ENCODE measurements at regions not wholly inside any gene's neighbourhood (a gene's known extent, or its start where the extent isn't known, plus 50 kb on each side); places are given as distances from the start of the nearest gene placed in this dataset.
"Not testable (repeated sequence)": the region's sequence is repeated elsewhere in the genome, so short reads cannot be mapped to it uniquely, and the experiment has no call there.

- no peaks in the 10 kb centered on the region for H3K36me3 Mint-ChIP-seq
- H3F3A ChIP-seq (ENCODE audit: low read depth): no peaks in the 10 kb centered on the region
- no peak overlapping the region for H3K4me3 Mint-ChIP-seq
- TF ChIP-seq EZH2 (IDR thresholded peaks at IDR 0.05) (no peak), CTCF (IDR thresholded peaks at IDR 0.05) (no peak), EZH2phosphoT487 (IDR thresholded peaks at IDR 0.05) (no peak)
- H3K79me2 ChIP-seq (ENCODE audit: low read depth): no peaks in the 10 kb centered on the region
- H3K9ac ChIP-seq: no peak overlapping the region
- H3K4me1 ChIP-seq: peaks cover 4% of the 10 kb centered on the region
- H3K4me1 Mint-ChIP-seq: no peaks in the 10 kb centered on the region
- no peaks in the 10 kb centered on the region for H3K9me3 ChIP-seq (ENCODE audit: low read depth)
- H2AFZ ChIP-seq (replicated peaks): peak overlapping the region; percentile 78
- H3K36me3 ChIP-seq: no peaks in the 10 kb centered on the region
- peak; percentile 38 for DNase-seq (ENCODE audit: low spot score)
- H3K27ac Mint-ChIP-seq: no peak overlapping the region
- H3K9me3 Mint-ChIP-seq: no peaks in the 10 kb centered on the region
- H3K4me3 ChIP-seq: no peak overlapping the region
- H3K27ac ChIP-seq: no peak overlapping the region
- no peaks in the 10 kb centered on the region for H4K20me1 ChIP-seq (ENCODE audit: low read depth)
- H3K4me2 ChIP-seq: no peak overlapping the region
- H3K27me3 ChIP-seq: no peaks in the 10 kb centered on the region
- H3K27me3 Mint-ChIP-seq (ENCODE audit: insufficient read depth, low read depth): peaks cover 2% of the 10 kb centered on the region
Measured at GRCh38 chr7:106744563-106745091, 83.7 kb upstream of the CCDC71L start.

DNA sequence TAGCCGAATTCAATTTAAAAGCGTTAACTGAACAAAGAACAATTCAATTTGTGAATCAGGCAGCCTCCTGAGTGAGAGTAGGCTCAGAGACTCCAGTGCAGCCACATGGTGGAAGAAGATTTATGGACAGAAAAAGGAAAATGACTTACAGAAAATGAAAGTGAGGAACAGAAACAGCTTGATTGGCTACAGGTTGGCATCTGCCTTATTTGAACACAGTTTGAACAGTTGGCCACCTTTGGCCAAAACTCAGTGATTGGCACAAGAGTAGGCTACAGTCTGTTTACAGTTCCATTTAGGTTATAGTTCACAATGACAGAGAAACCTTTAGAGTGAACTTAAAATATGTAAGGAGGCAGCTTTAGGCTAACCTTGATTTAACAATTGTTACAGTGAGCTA, 86.3 kb upstream of the CCDC71L start:
- H3K27me3 ChIP-seq; H3K27ac ChIP-seq; H3K4me3 ChIP-seq; DNase-seq (ENCODE audit: low spot score); H3K27me3 Mint-ChIP-seq (ENCODE audit: insufficient read depth, low read depth); H3K27ac Mint-ChIP-seq; H3K9me3 ChIP-seq (ENCODE audit: low read depth); H2AFZ ChIP-seq (replicated peaks); H3K9me3 Mint-ChIP-seq; H3F3A ChIP-seq (ENCODE audit: low read depth); H3K4me3 Mint-ChIP-seq; H4K20me1 ChIP-seq (ENCODE audit: low read depth); H3K4me2 ChIP-seq; H3K4me1 Mint-ChIP-seq; H3K4me1 ChIP-seq; H3K36me3 ChIP-seq; H3K79me2 ChIP-seq (ENCODE audit: low read depth); H3K36me3 Mint-ChIP-seq; H3K9ac ChIP-seq: not testable (repeated sequence)

GRCh38 chr7:106747804-106748203, 86.8 kb upstream of the CCDC71L start:
- H3K4me2 ChIP-seq: no peak overlapping the region
- H3K4me3 ChIP-seq: no peak overlapping the region
- H3K79me2 ChIP-seq (ENCODE audit: low read depth): no peaks in the 10 kb centered on the region
- no peaks in the 10 kb centered on the region for H3K36me3 Mint-ChIP-seq
- no peak overlapping the region for H3K4me3 Mint-ChIP-seq
- H3K9ac ChIP-seq: no peak overlapping the region
- H3K27me3 Mint-ChIP-seq (ENCODE audit: insufficient read depth, low read depth): peaks cover 2% of the 10 kb centered on the region
- H3K4me1 Mint-ChIP-seq: no peaks in the 10 kb centered on the region
- H3K9me3 Mint-ChIP-seq: no peaks in the 10 kb centered on the region
- no peaks in the 10 kb centered on the region for H3K27me3 ChIP-seq
- no peaks in the 10 kb centered on the region for H3K9me3 ChIP-seq (ENCODE audit: low read depth)
- TF ChIP-seq EZH2phosphoT487 (IDR thresholded peaks at IDR 0.05): no peak
- TF ChIP-seq CTCF (IDR thresholded peaks at IDR 0.05): no peak
- no peak for TF ChIP-seq EZH2 (IDR thresholded peaks at IDR 0.05)
- no peak overlapping the region for H3K27ac Mint-ChIP-seq
- H3K4me1 ChIP-seq: peaks cover 4% of the 10 kb centered on the region
- H4K20me1 ChIP-seq (ENCODE audit: low read depth): no peaks in the 10 kb centered on the region
- DNase-seq (ENCODE audit: low spot score): no peak
- H3K36me3 ChIP-seq: no peaks in the 10 kb centered on the region
- no peaks in the 10 kb centered on the region for H3F3A ChIP-seq (ENCODE audit: low read depth)
- H2AFZ ChIP-seq (replicated peaks): no peak overlapping the region
- H3K27ac ChIP-seq: no peak overlapping the region

GRCh38 chr7:106749165-106749564, 88.2 kb upstream of the CCDC71L start:
- Mint-ChIP-seq H3K27me3 (ENCODE audit: insufficient read depth, low read depth) (peaks cover 2% of the 10 kb centered on the region), H3K27ac (no peak overlapping the region), H3K9me3 (no peaks in the 10 kb centered on the region), H3K4me3 (no peak overlapping the region), H3K4me1 (no peaks in the 10 kb centered on the region), H3K36me3 (no peaks in the 10 kb centered on the region)
- no peak for DNase-seq (ENCODE audit: low spot score)
- Histone ChIP-seq H3F3A (ENCODE audit: low read depth) (no peaks in the 10 kb centered on the region), H3K36me3 (no peaks in the 10 kb centered on the region), H3K9ac (no peak overlapping the region), H2AFZ (replicated peaks) (no peak overlapping the region), H3K27me3 (no peaks in the 10 kb centered on the region), H3K4me2 (no peak overlapping the region), H3K79me2 (ENCODE audit: low read depth) (no peaks in the 10 kb centered on the region), H4K20me1 (ENCODE audit: low read depth) (no peaks in the 10 kb centered on the region), H3K9me3 (ENCODE audit: low read depth) (no peaks in the 10 kb centered on the region), H3K27ac (no peak overlapping the region), H3K4me1 (peaks cover 4% of the 10 kb centered on the region), H3K4me3 (no peak overlapping the region)
- TF ChIP-seq EZH2 (IDR thresholded peaks at IDR 0.05) (no peak), EZH2phosphoT487 (IDR thresholded peaks at IDR 0.05) (no peak), CTCF (IDR thresholded peaks at IDR 0.05) (no peak)
